ENCODE measurements at regions not wholly inside any gene's neighbourhood (a gene's known extent, or its start where the extent isn't known, plus 50 kb on each side); places are given as distances from the start of the nearest gene placed in this dataset.

GRCh38 chr14:96145116-96145864 lies 59.3 kb upstream of the BDKRB2 start (continued):
- TF ChIP-seq USF2 (IDR thresholded peaks at IDR 0.05; ENCODE audit: borderline replicate concordance, low read depth, low read length) (no peak), MEF2A (IDR thresholded peaks at IDR 0.05; ENCODE audit: borderline replicate concordance, low read depth) (no peak), USF1 (IDR thresholded peaks at IDR 0.05; ENCODE audit: borderline replicate concordance, low read depth) (no peak), RAD21 (IDR thresholded peaks at IDR 0.05; ENCODE audit: low read length) (no peak), FOXJ3 (CRISPR knock-in tag; IDR thresholded peaks at IDR 0.05) (no peak), GABPA (IDR thresholded peaks at IDR 0.05; ENCODE audit: low read depth) (0 out of 2 replicates have a peak, but pooled peaks have one; percentile 9), JUND (IDR thresholded peaks at IDR 0.05) (peak; percentile 85), TEAD4 (IDR thresholded peaks at IDR 0.05; ENCODE audit: borderline replicate concordance, insufficient read depth) (peak; percentile 90), GATA2 (CRISPR knock-in tag; IDR thresholded peaks at IDR 0.05) (no peak), TAF1 (IDR thresholded peaks at IDR 0.05; ENCODE audit: borderline replicate concordance, low read depth, low read length) (no peak), SIN3A (IDR thresholded peaks at IDR 0.05; ENCODE audit: borderline replicate concordance, low read depth, low read length) (no peak), ZBTB33 (IDR thresholded peaks at IDR 0.05; ENCODE audit: borderline replicate concordance, low read depth) (0 out of 2 replicates have a peak, but pooled peaks have one; percentile 19), FOXM1 (IDR thresholded peaks at IDR 0.05; ENCODE audit: low read depth) (no peak)

- POLR2A ChIA-PET, result no interaction called here
Observed at GRCh38 chr14:96146131-96146771, 58.4 kb upstream of the BDKRB2 start.

More at GRCh38 chr14:96146131-96146771, 58.4 kb upstream of the BDKRB2 start:
- DNase-seq, result no peak
- TF ChIP-seq ELF1 (IDR thresholded peaks at IDR 0.05) (no peak), RAD21 (IDR thresholded peaks at IDR 0.05; ENCODE audit: low read length) (no peak), USF1 (IDR thresholded peaks at IDR 0.05; ENCODE audit: borderline replicate concordance, low read depth) (no peak), CHD2 (IDR thresholded peaks at IDR 0.05; ENCODE audit: low read length, partially characterized antibody) (no peak), EP300 (IDR thresholded peaks at IDR 0.05; ENCODE audit: borderline replicate concordance in 1 of 2, low read depth in 1 of 2, low read length in 1 of 2) (no peak), GATA2 (CRISPR knock-in tag; IDR thresholded peaks at IDR 0.05) (no peak), RXRA (IDR thresholded peaks at IDR 0.05; ENCODE audit: borderline replicate concordance, low read depth) (no peak), SMC3 (IDR thresholded peaks at IDR 0.05; ENCODE audit: low read depth, low read length) (no peak), MEF2A (IDR thresholded peaks at IDR 0.05; ENCODE audit: borderline replicate concordance, low read depth) (no peak), YY1 (IDR thresholded peaks at IDR 0.05; ENCODE audit: low read depth) (no peak), TAF1 (IDR thresholded peaks at IDR 0.05; ENCODE audit: borderline replicate concordance, low read depth, low read length) (no peak), NFIC (IDR thresholded peaks at IDR 0.05; ENCODE audit: borderline replicate concordance) (peak; percentile 53), EZH2phosphoT487 (IDR thresholded peaks at IDR 0.05; ENCODE audit: borderline replicate concordance, low read depth) (no peak)
- TF ChIP-seq, protein P1, sequence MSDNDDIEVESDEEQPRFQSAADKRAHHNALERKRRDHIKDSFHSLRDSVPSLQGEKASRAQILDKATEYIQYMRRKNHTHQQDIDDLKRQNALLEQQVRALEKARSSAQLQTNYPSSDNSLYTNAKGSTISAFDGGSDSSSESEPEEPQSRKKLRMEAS (IDR thresholded peaks at IDR 0.05; ENCODE audit: low read depth), result no peak
- TF ChIP-seq, protein P2, sequence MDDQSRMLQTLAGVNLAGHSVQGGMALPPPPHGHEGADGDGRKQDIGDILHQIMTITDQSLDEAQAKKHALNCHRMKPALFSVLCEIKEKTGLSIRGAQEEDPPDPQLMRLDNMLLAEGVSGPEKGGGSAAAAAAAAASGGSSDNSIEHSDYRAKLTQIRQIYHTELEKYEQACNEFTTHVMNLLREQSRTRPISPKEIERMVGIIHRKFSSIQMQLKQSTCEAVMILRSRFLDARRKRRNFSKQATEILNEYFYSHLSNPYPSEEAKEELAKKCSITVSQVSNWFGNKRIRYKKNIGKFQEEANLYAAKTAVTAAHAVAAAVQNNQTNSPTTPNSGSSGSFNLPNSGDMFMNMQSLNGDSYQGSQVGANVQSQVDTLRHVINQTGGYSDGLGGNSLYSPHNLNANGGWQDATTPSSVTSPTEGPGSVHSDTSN (IDR thresholded peaks at IDR 0.05), result peak; percentile 45
- no peaks in the 10 kb centered on the region for H3K27me3 ChIP-seq (ENCODE audit: insufficient read depth)
- CTCF ChIA-PET, result interaction anchor here (1.8 kb wide), 1 partner anchor 26 kb away, joined by 5 read pairs; no protein-coding TSS in a partner anchor
- H3K9me3 ChIP-seq, result peaks cover 8% of the 10 kb centered on the region; the same call in 1 of the 2 replicates
- H3K4me3 ChIP-seq (ENCODE audit: low read depth in 2 of 2, low read length in 1 of 2), result no peak overlapping the region
- H3K4me2 ChIP-seq, result peak overlapping the region; percentile 62; the same call in 1 of the 2 replicates
- 86% methylated on average over 4 of the region's 4 CpGs for WGBS (ENCODE audit: low lambda C conversion rate)
- no peak overlapping the region; the same call in 1 of the 2 replicates for H2AFZ ChIP-seq (ENCODE audit: low read depth)
- no peaks in the 10 kb centered on the region for H3K36me3 ChIP-seq (replicated peaks in 1 of 2; ENCODE audit: control insufficient read depth in 1 of 2, insufficient read depth in 2 of 2, low read length in 1 of 2)
- H3K9me2 ChIP-seq, result no peaks in the 10 kb centered on the region
- H3F3A ChIP-seq (replicated peaks; ENCODE audit: insufficient read depth), result peaks cover 18% of the 10 kb centered on the region
- peak overlapping the region in 1 of 2 experiments; percentile 89; a peak in 3 of 4 replicates for H3K27ac ChIP-seq (ENCODE audit: low read depth in 2 of 2, low read length in 1 of 2)
- H3K9ac ChIP-seq, result peak overlapping the region; percentile 50
- H3K79me2 ChIP-seq (ENCODE audit: insufficient read depth), result no peaks in the 10 kb centered on the region
- H3K4me1 ChIP-seq (ENCODE audit: control insufficient read depth in 1 of 2, insufficient read depth in 2 of 2, low read depth in 1 of 2, low read length in 1 of 2), result peaks cover 0 to 11% of the 10 kb centered on the region in 2 experiments; a peak in 3 of 4 replicates
- no peaks in the 10 kb centered on the region for H4K20me1 ChIP-seq (ENCODE audit: insufficient read depth)

Data from SK-N-SH (cell line).